ENCODE measurements at regions not wholly inside any gene's neighbourhood (a gene's known extent, or its start where the extent isn't known, plus 50 kb on each side); places are given as distances from the start of the nearest gene placed in this dataset.
A peak's percentile ranks its signal among the peaks of the same experiment; 100 is the strongest.

GRCh38 chr15:95303713-95304112 lies 1026.8 kb upstream of the NR2F2 start:
- DNase-seq, result no peak

GRCh38 chr15:95304151-95304946 lies 1026.2 kb upstream of the NR2F2 start:
- DNase-seq, result no peak

GRCh38 chr15:95304947-95305400 lies 1025.5 kb upstream of the NR2F2 start:
- no peak for DNase-seq

- no peak for DNase-seq
Observed at GRCh38 chr15:95307115-95307514, 1023.4 kb upstream of the NR2F2 start.

- no peak for DNase-seq
Observed at GRCh38 chr15:95319242-95319641, 1011.3 kb upstream of the NR2F2 start.

GRCh38 chr15:95323796-95324195 lies 1006.7 kb upstream of the NR2F2 start:
- no peak for DNase-seq

GRCh38 chr15:95324656-95325055 lies 1005.8 kb upstream of the NR2F2 start:
- DNase-seq, result no peak

GRCh38 chr15:95325763-95326404 lies 1004.6 kb upstream of the NR2F2 start:
- peak in 3 of 56 donors; percentile 1 to 13 (median 6) for DNase-seq

GRCh38 chr15:95326431-95327182 lies 1003.9 kb upstream of the NR2F2 start:
- peak in 9 of 56 donors; percentile 1 to 43 (median 18) for DNase-seq

GRCh38 chr15:95327183-95327525 lies 1003.3 kb upstream of the NR2F2 start:
- no peak for DNase-seq

GRCh38 chr15:95327661-95328060 lies 1002.8 kb upstream of the NR2F2 start:
- DNase-seq, result peak in 8 of 56 donors; percentile 1 to 17 (median 4)

- DNase-seq, result no peak
Observed at GRCh38 chr15:95328559-95328958, 1001.9 kb upstream of the NR2F2 start.

- no peak for DNase-seq
Observed at GRCh38 chr15:95329362-95329761, 1001.1 kb upstream of the NR2F2 start.

GRCh38 chr15:95341686-95342085 lies 988.8 kb upstream of the NR2F2 start:
- no peak for DNase-seq

- no peak for DNase-seq
Observed at GRCh38 chr15:95345867-95346266, 984.6 kb upstream of the NR2F2 start.

- no peak for DNase-seq
Observed at GRCh38 chr15:95346721-95347475, 983.6 kb upstream of the NR2F2 start.

- no peak for DNase-seq
Observed at GRCh38 chr15:95347837-95348236, 982.7 kb upstream of the NR2F2 start.

- no peak for DNase-seq
Observed at GRCh38 chr15:95350908-95351307, 979.6 kb upstream of the NR2F2 start.

GRCh38 chr15:95352631-95353187 lies 977.8 kb upstream of the NR2F2 start:
- no peak for DNase-seq

- DNase-seq, result no peak
Observed at GRCh38 chr15:95353512-95353911, 977.0 kb upstream of the NR2F2 start.

- no peak for DNase-seq
Observed at GRCh38 chr15:95359966-95360365, 970.5 kb upstream of the NR2F2 start.

Measured in amygdala (tissue), 56 donors.